NCI-H146 (cell line): ENCODE measurements at regions not wholly inside any gene's neighbourhood (a gene's known extent, or its start where the extent isn't known, plus 50 kb on each side); places are given as distances from the start of the nearest gene placed in this dataset.

ENCODE experiments used
- DNase-seq: peaks from one replicate; lab custom pipeline; 2025; lab: John Stamatoyannopoulos, UW

DNA sequence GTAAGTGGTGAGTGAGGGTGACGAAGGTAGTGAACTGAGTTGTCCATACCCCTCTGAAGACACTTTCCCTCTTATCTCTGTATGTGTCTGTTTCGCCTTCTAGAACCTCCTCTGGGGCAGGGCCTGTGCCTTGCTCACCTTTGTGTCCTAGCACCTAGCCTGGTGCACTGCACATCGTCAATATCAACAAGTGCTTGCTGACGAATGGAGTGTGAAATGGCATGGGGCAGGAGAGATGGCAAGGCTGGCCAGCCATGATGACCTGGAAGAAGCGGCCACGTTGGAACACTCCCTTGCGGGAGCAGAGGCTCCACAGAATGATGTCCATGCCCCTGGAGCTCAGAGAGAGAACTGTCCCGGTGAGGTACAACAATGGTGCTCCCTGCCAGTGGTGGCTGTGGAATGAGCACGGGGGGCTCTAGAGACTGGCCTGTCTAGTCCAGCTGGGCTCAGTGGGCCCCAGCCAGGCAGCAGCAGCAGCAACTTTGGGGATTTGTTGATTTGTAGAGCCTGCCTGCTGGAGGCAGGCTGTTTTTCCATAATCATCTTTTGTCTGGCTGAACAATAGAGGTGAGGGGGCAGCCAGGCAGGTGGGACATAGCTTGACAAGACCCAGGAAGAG is 112.2 kb upstream of the PJA1 start:
- peak; percentile 5 for DNase-seq

DNA sequence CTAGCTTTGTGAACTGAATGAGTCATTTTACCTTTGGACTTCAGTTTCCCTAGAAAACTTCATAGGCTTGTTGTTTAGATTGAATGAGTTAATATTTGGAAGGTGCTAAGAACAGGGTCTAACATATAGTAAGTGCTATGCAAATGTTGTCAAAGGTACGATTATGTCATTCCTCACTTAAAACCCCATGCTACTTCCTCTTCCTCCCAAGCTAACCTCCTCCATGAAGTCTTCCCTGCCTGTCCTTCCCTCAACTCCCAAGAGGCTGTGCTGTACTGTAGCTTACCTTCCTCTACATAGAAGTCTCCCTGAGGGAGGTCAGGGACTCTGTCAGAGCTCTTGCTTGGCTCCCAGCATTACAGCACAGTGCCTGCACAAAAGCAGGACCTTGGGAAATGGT is 103.4 kb upstream of the PJA1 start:
- DNase-seq: no peak

DNA sequence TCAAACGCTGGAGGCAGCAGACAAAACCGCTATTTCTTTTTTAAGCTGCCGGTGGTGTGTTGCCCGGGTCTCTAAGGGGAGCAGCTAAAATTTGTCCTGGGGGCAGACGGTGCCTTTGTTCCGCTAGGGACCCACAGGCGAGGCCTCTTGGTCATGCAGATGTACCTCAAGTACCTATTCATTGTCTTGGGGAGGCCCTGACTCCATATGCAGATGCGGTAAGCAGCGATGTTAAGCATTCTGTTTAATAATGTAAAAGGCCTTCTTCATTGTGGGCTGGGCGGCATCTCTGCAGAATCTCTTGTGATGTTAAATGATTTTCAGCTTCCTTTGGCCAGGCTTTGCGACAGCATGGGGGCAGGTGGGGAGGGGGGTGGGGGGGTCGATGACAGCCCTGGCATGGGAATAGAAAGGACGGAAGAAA is 98.9 kb upstream of the PJA1 start:
- no peak for DNase-seq

- DNase-seq: no peak
Observed at GRCh38 chrX:69263251-69263820, 98.1 kb upstream of the PJA1 start.

GRCh38 chrX:69262036-69262936 is 97.0 kb upstream of the PJA1 start:
- DNase-seq: no peak

DNA sequence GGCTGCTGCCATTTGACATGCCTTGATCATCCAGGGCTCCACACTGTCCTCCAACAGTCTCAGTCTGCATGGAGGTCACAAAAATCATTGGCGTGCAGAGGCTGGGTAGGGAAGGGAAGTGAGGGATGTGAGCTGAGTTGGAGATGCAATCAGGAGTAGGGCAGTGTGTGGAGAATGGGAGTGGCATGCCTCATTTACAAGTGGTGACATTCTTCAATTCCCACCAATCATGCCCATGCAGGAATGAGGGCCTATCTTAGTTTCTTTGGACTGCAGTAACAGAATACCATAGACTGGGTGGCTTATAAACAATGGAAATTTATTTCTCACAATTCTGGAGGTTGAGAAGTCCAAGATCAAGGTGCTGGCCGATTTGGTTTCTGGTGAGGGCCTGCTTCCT is 94.9 kb upstream of the PJA1 start:
- DNase-seq: no peak

- no peak for DNase-seq
Observed at GRCh38 chrX:69258893-69259292, 93.6 kb upstream of the PJA1 start.

- no peak for DNase-seq
Observed at GRCh38 chrX:69257499-69258127, 92.4 kb upstream of the PJA1 start.

- no peak for DNase-seq
Observed at GRCh38 chrX:69256291-69256565, 91.0 kb upstream of the PJA1 start.

- no peak for DNase-seq
Observed at GRCh38 chrX:69255441-69256290, 90.4 kb upstream of the PJA1 start.

- DNase-seq: no peak
Observed at GRCh38 chrX:69253821-69254220, 88.6 kb upstream of the PJA1 start.

DNA sequence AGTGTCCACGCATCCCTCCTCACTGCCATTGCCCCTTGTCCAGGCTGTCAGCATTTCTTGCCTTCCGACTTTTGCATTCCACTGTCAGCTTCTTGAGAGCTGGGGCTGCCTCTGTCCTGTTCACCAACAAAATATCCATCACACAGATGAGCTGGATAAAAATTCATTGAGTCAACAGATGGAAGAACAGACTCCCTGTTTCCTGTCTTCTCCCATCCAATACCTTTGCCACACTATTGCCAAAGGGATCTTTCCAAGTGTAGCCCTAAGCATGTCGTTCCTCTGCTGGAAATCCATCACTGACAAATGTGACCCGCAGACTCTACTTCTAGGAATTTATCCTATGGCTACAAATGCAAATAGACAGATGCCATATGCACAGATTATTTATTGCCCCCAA is 78.0 kb upstream of the PJA1 start:
- no peak for DNase-seq

DNA sequence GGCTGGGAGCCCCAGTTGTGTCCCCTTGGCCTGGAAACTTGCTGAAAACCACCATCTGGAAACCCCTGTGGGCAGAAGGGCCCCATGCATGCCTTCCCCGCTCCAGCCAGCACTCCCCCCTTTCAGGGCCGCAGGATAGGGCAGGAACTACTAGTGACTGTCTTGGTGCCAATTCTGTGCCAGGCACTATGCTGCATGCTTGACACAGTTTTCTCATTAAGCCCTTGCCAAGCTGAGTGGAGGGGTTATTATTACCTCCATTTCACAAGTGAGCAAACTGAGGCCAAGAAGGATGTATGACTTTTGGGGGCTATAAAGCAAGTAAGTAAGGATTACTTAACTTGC is 73.6 kb upstream of the PJA1 start:
- no peak for DNase-seq

- no peak for DNase-seq
Observed at GRCh38 chrX:69238114-69238886, 73.0 kb upstream of the PJA1 start.

- no peak for DNase-seq
Observed at GRCh38 chrX:69237236-69237635, 72.0 kb upstream of the PJA1 start.

DNA sequence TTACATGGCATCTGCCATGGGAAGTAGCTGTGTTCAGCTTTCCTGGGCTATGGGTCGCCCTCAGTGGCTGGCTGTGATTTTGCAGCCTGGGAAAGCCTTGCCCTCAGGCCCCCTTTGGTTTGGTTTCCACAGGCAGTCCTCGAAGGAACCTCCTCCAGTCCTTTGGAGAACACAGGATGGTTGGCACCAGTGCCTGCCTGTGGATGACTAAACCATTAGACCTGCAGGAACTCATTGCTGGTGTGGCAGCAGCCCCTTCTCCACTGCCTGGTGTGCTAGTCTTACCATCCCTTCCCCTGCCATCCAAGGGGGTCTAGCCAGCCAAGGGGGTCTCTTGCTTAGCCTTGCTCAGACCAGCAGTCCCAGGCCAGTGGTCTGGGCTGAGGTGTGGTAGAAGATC is 71.4 kb upstream of the PJA1 start:
- DNase-seq: no peak

DNA sequence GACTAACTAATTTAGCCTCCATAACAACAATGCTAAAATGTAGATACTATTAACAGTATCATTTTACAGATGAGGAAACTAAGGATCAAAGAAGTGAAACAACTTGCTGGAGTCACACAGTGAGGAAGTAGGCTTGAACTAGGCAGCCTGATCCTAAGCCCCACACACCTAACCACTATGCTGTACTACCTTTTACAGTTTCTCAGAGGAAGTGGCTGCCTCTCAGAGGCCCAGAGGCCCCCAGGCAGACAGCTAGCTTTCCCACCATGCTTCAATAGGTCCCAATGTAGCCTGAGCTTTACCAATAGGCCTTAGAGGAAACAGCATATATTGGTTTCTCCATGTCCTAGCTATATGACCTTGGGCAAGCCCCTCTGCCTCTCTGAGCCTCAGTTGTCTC is 69.4 kb upstream of the PJA1 start:
- DNase-seq: no peak

- peak; percentile 2 for DNase-seq
Observed at GRCh38 chrX:69232945-69233344, 67.7 kb upstream of the PJA1 start.

DNA sequence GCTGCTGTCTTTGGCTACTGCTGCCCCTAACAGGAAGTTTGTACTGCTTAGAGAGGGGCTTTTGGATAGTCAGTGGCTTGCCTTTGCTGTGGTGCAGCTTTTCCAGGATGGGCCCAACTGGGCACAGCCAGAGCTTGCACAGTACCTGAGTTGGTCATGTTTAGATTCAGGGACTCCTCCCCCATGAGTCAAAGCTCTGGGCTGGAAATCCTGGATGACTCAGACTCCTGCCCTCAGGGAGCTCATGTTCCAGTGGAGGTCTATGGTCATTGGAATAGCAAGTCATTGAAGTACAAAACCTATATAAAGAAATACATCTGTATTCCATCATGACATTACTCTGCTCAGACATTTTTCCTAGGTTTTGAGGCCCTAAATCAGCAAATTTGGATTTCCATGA is 66.7 kb upstream of the PJA1 start:
- DNase-seq: no peak

- DNase-seq: no peak
Observed at GRCh38 chrX:69229436-69229835, 64.2 kb upstream of the PJA1 start.

GRCh38 chrX:69228732-69229131 is 63.5 kb upstream of the PJA1 start:
- no peak for DNase-seq
